PC-9 (cell line): ENCODE measurements at regions not wholly inside any gene's neighbourhood (a gene's known extent, or its start where the extent isn't known, plus 50 kb on each side); places are given as distances from the start of the nearest gene placed in this dataset.
"Not testable (repeated sequence)": the region's sequence is repeated elsewhere in the genome, so short reads cannot be mapped to it uniquely, and the experiment has no call there.

ENCODE experiments used
- EZH2 ChIP-seq: fragments of 200-600 bp; sonication (generic); IDR thresholded peaks from 2 replicates; pipeline ENCODE4 v1.8.0; 2017; ENCODE audit warnings: antibody characterized with exemption, low read depth
- TF ChIP-seq, protein P1 (sequence below): fragments of 200-600 bp; sonication (generic); conservative IDR thresholded peaks from 2 replicates; pipeline ENCODE4 v1.6.1; 2017; ENCODE audit warnings: mixed run types, antibody characterized with exemption, mild to moderate bottlenecking, moderate library complexity

DNA sequence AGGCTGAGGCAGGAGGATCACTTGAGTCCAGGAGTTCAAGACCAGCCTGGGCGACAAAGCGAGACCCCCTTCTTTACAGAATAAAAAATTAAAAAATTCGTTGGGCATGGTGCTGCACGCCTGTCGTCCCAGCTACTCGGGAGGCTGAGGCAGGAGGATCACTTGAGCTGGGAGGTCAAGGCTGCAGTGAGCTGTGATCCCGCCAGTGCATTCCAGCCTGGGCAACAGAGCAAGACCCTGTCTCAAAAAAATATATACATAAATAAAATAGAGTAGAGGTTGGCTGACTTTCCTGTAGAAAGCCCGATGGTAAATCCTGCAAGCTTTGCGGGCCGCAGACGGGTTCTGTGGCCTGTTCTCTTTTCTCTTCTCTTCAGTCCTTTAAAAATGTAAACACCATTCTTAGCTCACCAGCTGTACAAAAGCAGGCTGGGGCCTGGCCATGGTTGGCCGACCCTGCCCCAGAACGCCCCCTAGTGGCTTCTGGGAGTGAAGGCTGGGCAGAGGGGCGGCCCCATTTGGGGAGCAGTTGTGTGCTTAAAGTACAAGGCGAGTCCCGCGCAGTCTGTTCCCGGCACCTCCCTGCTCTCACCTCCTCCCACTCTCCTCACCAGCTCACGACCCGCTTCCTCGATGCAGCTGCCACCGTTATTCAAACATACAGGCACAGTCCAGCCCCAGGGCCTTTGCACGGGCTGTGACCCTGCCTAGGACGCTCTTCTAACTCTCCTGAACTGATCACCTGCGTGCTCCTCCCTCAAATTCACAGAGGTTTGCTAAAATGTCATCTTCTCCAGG lies 109.5 kb downstream of the CRLF3 start:
- TF ChIP-seq, protein P1, sequence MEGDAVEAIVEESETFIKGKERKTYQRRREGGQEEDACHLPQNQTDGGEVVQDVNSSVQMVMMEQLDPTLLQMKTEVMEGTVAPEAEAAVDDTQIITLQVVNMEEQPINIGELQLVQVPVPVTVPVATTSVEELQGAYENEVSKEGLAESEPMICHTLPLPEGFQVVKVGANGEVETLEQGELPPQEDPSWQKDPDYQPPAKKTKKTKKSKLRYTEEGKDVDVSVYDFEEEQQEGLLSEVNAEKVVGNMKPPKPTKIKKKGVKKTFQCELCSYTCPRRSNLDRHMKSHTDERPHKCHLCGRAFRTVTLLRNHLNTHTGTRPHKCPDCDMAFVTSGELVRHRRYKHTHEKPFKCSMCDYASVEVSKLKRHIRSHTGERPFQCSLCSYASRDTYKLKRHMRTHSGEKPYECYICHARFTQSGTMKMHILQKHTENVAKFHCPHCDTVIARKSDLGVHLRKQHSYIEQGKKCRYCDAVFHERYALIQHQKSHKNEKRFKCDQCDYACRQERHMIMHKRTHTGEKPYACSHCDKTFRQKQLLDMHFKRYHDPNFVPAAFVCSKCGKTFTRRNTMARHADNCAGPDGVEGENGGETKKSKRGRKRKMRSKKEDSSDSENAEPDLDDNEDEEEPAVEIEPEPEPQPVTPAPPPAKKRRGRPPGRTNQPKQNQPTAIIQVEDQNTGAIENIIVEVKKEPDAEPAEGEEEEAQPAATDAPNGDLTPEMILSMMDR, result peak; percentile 78
- TF ChIP-seq EZH2, result not testable (repeated sequence)
